Effector memory CD8-positive, alpha-beta T cell (primary cell): ENCODE measurements at regions not wholly inside any gene's neighbourhood (a gene's known extent, or its start where the extent isn't known, plus 50 kb on each side); places are given as distances from the start of the nearest gene placed in this dataset.

Source experiments
- ATAC-seq: fragments of 150-1000 bp; cut with Tn5 transposase; replicated peaks from 2 replicates; pipeline ENCODE4 v1.10.0; 2021; ENCODE audit warnings: mild to moderate bottlenecking, moderate library complexity
- DNase-seq, 3 experiments: peaks; one replicate each; pipeline ENCODE4 v3.0.0; 2021
- H3K27ac Mint-ChIP-seq, 2 donors: one replicate each; pipeline ENCODE4 v1.8.0; 2022; ENCODE audit warnings: mild to moderate bottlenecking in 2 of 2, mixed read lengths in 2 of 2, moderate library complexity in 2 of 2
- H3K27me3 Mint-ChIP-seq, 2 donors: one replicate each; pipeline ENCODE4 v1.8.0; 2022; ENCODE audit warnings: mixed read lengths in 2 of 2
- H3K36me3 Mint-ChIP-seq: one replicate; pipeline ENCODE4 v1.8.0; 2022; ENCODE audit warnings: mild to moderate bottlenecking, moderate library complexity, mixed read lengths; ENCODE audit not compliant: insufficient read depth
- H3K4me1 Mint-ChIP-seq, 2 donors: one replicate each; pipeline ENCODE4 v1.8.0; 2022; ENCODE audit warnings: low read depth in 2 of 2, mixed read lengths in 2 of 2
- H3K4me3 Mint-ChIP-seq, 2 donors: one replicate each; pipeline ENCODE4 v1.8.0; 2022; ENCODE audit warnings: mild to moderate bottlenecking in 2 of 2, mixed read lengths in 2 of 2, moderate library complexity in 2 of 2
- H3K9me3 Mint-ChIP-seq, 2 donors: one replicate each; pipeline ENCODE4 v1.8.0; 2022; ENCODE audit warnings: mixed read lengths in 2 of 2

- Mint-ChIP-seq H3K27me3 (no peaks in the 10 kb centered on the region), H3K4me3 (no peak overlapping the region), H3K9me3 (peaks cover 0 to 4% of the 10 kb centered on the region in 2 donors), H3K27ac (peak overlapping the region in 1 of 2 donors; percentile 86), H3K36me3 (peaks cover 2% of the 10 kb centered on the region), H3K4me1 (peaks cover 14 to 63% of the 10 kb centered on the region in 2 donors)
- DNase-seq (no peak), ATAC-seq (no peak)
Observed at GRCh38 chr12:92458996-92459395, 243.8 kb upstream of the PLEKHG7 start.

- Mint-ChIP-seq H3K27me3 (no peaks in the 10 kb centered on the region), H3K9me3 (peaks cover 0 to 4% of the 10 kb centered on the region in 2 donors), H3K4me1 (peaks cover 14 to 51% of the 10 kb centered on the region in 2 donors), H3K36me3 (no peaks in the 10 kb centered on the region), H3K4me3 (no peak overlapping the region), H3K27ac (peak overlapping the region in 1 of 2 donors; percentile 39)
- ATAC-seq: no peak
- DNase-seq: no peak
Observed at GRCh38 chr12:92457458-92458180, 245.2 kb upstream of the PLEKHG7 start.

GRCh38 chr12:92452763-92453162 lies 250.0 kb upstream of the PLEKHG7 start:
- DNase-seq (no peak), ATAC-seq (no peak)
- Mint-ChIP-seq H3K27ac (no peak overlapping the region), H3K9me3 (peaks cover 0 to 8% of the 10 kb centered on the region in 2 donors), H3K4me1 (peaks cover 2 to 14% of the 10 kb centered on the region in 2 donors), H3K27me3 (no peaks in the 10 kb centered on the region), H3K4me3 (no peak overlapping the region), H3K36me3 (no peaks in the 10 kb centered on the region)

- no peak overlapping the region for H3K4me3 Mint-ChIP-seq
- H3K9me3 Mint-ChIP-seq: peaks cover 0 to 12% of the 10 kb centered on the region in 2 donors
- H3K27me3 Mint-ChIP-seq: peaks cover 0 to 5% of the 10 kb centered on the region in 2 donors
- DNase-seq (no peak), ATAC-seq (no peak)
- H3K4me1 Mint-ChIP-seq: peaks cover 0 to 4% of the 10 kb centered on the region in 2 donors
- no peak overlapping the region for H3K27ac Mint-ChIP-seq
- H3K36me3 Mint-ChIP-seq: no peaks in the 10 kb centered on the region
Observed at GRCh38 chr12:92446083-92446460, 256.7 kb upstream of the PLEKHG7 start.

- Mint-ChIP-seq H3K27ac (peak overlapping the region in 1 of 2 donors; percentile 3), H3K9me3 (peaks cover 0 to 7% of the 10 kb centered on the region in 2 donors), H3K27me3 (peaks cover 0 to 5% of the 10 kb centered on the region in 2 donors), H3K4me1 (peaks cover 0 to 4% of the 10 kb centered on the region in 2 donors), H3K36me3 (no peaks in the 10 kb centered on the region), H3K4me3 (no peak overlapping the region)
- no peak for DNase-seq
- peak; percentile 45 for ATAC-seq
Observed at GRCh38 chr12:92445253-92446082, 257.3 kb upstream of the PLEKHG7 start.

GRCh38 chr12:92444763-92445162 lies 258.0 kb upstream of the PLEKHG7 start:
- Mint-ChIP-seq H3K4me1 (peaks cover 0 to 4% of the 10 kb centered on the region in 2 donors), H3K27ac (peak overlapping the region in 1 of 2 donors; percentile 3), H3K4me3 (no peak overlapping the region), H3K9me3 (peaks cover 0 to 7% of the 10 kb centered on the region in 2 donors), H3K36me3 (no peaks in the 10 kb centered on the region), H3K27me3 (peaks cover 0 to 5% of the 10 kb centered on the region in 2 donors)
- ATAC-seq (peak; percentile 68), DNase-seq (no peak)

- no peaks in the 10 kb centered on the region for H3K36me3 Mint-ChIP-seq
- no peak overlapping the region for H3K27ac Mint-ChIP-seq
- DNase-seq (no peak), ATAC-seq (no peak)
- H3K4me3 Mint-ChIP-seq: no peak overlapping the region
- peaks cover 0 to 7% of the 10 kb centered on the region in 2 donors for H3K9me3 Mint-ChIP-seq
- H3K27me3 Mint-ChIP-seq: peaks cover 0 to 5% of the 10 kb centered on the region in 2 donors
- peaks cover 2 to 4% of the 10 kb centered on the region in 2 donors for H3K4me1 Mint-ChIP-seq
Observed at GRCh38 chr12:92442782-92443181, 260.0 kb upstream of the PLEKHG7 start.

GRCh38 chr12:92440072-92440471 lies 262.7 kb upstream of the PLEKHG7 start:
- H3K27me3 Mint-ChIP-seq: no peaks in the 10 kb centered on the region
- H3K9me3 Mint-ChIP-seq: no peaks in the 10 kb centered on the region
- H3K4me3 Mint-ChIP-seq: no peak overlapping the region
- no peak overlapping the region for H3K27ac Mint-ChIP-seq
- DNase-seq (no peak), ATAC-seq (no peak)
- H3K4me1 Mint-ChIP-seq: peaks cover 2 to 8% of the 10 kb centered on the region in 2 donors
- H3K36me3 Mint-ChIP-seq: no peaks in the 10 kb centered on the region

- Mint-ChIP-seq H3K9me3 (no peaks in the 10 kb centered on the region), H3K36me3 (no peaks in the 10 kb centered on the region), H3K4me3 (no peak overlapping the region), H3K27ac (no peak overlapping the region), H3K27me3 (no peaks in the 10 kb centered on the region), H3K4me1 (peaks cover 2 to 8% of the 10 kb centered on the region in 2 donors)
- no peak for DNase-seq
- ATAC-seq: no peak
Observed at GRCh38 chr12:92439420-92439805, 263.4 kb upstream of the PLEKHG7 start.

GRCh38 chr12:92438641-92439419 lies 264.0 kb upstream of the PLEKHG7 start:
- no peaks in the 10 kb centered on the region for H3K36me3 Mint-ChIP-seq
- H3K4me3 Mint-ChIP-seq: no peak overlapping the region
- H3K9me3 Mint-ChIP-seq: no peaks in the 10 kb centered on the region
- no peaks in the 10 kb centered on the region for H3K27me3 Mint-ChIP-seq
- ATAC-seq (no peak), DNase-seq (no peak)
- peaks cover 2 to 8% of the 10 kb centered on the region in 2 donors for H3K4me1 Mint-ChIP-seq
- no peak overlapping the region for H3K27ac Mint-ChIP-seq

- DNase-seq: no peak
- Mint-ChIP-seq H3K27ac (no peak overlapping the region), H3K4me1 (peaks cover 0 to 8% of the 10 kb centered on the region in 2 donors), H3K27me3 (no peaks in the 10 kb centered on the region), H3K4me3 (no peak overlapping the region), H3K36me3 (no peaks in the 10 kb centered on the region), H3K9me3 (no peaks in the 10 kb centered on the region)
- ATAC-seq: no peak
Observed at GRCh38 chr12:92437452-92437851, 265.3 kb upstream of the PLEKHG7 start.

- ATAC-seq: no peak
- no peaks in the 10 kb centered on the region for H3K9me3 Mint-ChIP-seq
- H3K27me3 Mint-ChIP-seq: no peaks in the 10 kb centered on the region
- no peak for DNase-seq
- H3K36me3 Mint-ChIP-seq: no peaks in the 10 kb centered on the region
- H3K27ac Mint-ChIP-seq: no peak overlapping the region
- H3K4me3 Mint-ChIP-seq: no peak overlapping the region
- H3K4me1 Mint-ChIP-seq: peaks cover 2 to 8% of the 10 kb centered on the region in 2 donors
Observed at GRCh38 chr12:92436856-92437255, 265.9 kb upstream of the PLEKHG7 start.

GRCh38 chr12:92434607-92435025 lies 268.2 kb upstream of the PLEKHG7 start:
- no peak overlapping the region for H3K27ac Mint-ChIP-seq
- no peaks in the 10 kb centered on the region for H3K9me3 Mint-ChIP-seq
- no peak for ATAC-seq
- DNase-seq: no peak
- H3K27me3 Mint-ChIP-seq: no peaks in the 10 kb centered on the region
- H3K4me1 Mint-ChIP-seq: peaks cover 5 to 8% of the 10 kb centered on the region in 2 donors
- H3K36me3 Mint-ChIP-seq: no peaks in the 10 kb centered on the region
- no peak overlapping the region for H3K4me3 Mint-ChIP-seq
